Inflammatory macrophage treated with lipopolysaccharide for 4 hours (primary cell): ENCODE measurements at regions not wholly inside any gene's neighbourhood (a gene's known extent, or its start where the extent isn't known, plus 50 kb on each side); places are given as distances from the start of the nearest gene placed in this dataset.
"Not testable (repeated sequence)": the region's sequence is repeated elsewhere in the genome, so short reads cannot be mapped to it uniquely, and the experiment has no call there.

Source experiments
- DNase-seq: peaks from one replicate; pipeline ENCODE4 v3.0.0-alpha.2; 2020

GRCh38 chrX:136975684-136976470 lies 57.9 kb downstream of the GPR101 start:
- no peak for DNase-seq

GRCh38 chrX:136967966-136968365 lies 65.8 kb downstream of the GPR101 start:
- DNase-seq, result no peak

DNA sequence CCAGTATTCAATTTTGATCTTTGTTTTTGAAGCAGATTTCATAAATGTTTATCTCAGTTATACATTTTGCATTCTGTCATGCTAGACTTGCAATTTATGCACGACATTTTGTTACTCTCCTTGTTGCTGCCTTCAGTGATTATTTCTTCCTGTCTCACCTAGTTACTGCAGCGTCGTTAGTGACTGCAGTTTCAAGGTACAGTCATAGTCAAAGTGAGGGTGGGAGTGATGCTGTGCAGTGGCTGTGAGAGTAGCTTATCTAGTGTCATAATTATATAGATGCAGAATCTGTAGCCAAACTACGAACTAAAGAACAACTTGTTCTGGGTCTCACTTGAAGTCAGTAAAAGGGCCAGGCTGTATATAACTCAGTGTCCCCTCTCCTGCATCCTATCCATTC lies 69.8 kb downstream of the GPR101 start:
- DNase-seq, result no peak

DNA sequence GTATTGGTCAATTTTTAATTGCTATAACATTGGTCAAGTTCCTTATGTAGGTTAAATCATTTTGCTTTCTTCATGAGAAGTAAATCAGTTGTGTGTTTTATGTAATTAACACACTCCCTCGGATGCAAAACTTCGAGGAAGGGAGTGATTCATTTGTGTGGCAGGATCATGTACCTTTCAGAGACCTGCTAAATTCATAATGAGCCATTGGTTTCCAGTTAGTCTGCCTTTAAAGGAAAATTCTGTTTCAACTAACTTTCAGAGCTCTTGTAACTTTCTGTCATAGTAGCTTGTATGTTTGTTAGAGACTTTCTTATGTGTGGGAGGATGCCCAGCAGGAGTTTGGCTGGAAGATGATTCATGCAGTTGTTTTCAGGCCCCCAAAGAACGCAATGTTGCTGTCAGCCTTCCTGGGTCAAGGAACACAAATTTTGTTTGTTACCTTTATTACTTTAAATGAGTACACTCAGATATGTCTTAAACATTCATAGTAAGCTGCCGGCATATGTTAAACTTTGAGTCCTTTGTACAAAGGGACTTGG lies 72.1 kb downstream of the GPR101 start:
- no peak for DNase-seq

GRCh38 chrX:136954930-136955329 lies 74.4 kb upstream of the RBMX start:
- peak; percentile 7 for DNase-seq

DNA sequence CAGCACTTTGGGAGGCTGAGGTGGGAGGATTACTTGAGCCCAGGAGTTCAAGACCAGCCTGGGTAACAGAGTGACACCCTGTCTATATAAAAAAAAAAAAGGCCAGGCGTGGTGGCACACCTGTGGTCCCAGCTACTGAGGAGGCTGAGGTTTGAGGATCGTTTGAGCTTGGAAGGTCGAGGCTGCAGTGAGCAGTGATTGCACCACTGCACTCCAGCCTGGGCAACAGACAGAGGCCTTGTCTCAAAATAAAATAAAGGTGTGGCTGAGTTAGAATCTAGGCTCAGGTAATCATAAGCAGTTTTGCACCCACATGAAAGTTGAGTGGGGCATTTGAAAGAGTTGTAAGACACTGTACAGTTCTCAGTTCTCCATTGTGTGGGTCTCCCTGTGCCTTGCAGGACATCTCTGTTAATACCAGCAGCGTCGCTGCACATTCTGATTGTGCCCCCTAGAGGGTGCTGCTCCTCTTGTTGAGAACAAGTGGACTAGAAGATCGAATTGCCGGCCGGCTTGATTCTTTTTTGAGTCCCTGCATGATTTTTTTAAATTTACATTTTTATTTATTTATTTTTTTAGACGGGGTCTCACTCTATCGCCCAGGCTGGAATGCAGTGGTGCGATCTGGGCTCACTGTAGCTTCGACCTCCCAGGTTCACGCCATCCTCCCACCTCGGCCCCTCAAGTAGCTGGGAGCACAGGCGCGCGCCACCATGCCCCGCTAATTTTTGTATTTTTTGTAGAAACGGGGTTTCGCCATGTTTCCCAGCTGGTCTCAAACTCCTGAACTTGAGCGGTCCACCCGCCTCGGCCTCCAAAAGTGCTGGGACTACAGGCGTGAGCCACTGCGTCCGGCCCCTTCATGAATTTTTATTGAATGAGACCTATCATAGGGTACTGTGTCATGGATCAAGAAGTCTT lies 73.6 kb upstream of the RBMX start:
- DNase-seq, result peak; percentile 69

GRCh38 chrX:136950211-136950610 lies 69.7 kb upstream of the RBMX start:
- no peak for DNase-seq

DNA sequence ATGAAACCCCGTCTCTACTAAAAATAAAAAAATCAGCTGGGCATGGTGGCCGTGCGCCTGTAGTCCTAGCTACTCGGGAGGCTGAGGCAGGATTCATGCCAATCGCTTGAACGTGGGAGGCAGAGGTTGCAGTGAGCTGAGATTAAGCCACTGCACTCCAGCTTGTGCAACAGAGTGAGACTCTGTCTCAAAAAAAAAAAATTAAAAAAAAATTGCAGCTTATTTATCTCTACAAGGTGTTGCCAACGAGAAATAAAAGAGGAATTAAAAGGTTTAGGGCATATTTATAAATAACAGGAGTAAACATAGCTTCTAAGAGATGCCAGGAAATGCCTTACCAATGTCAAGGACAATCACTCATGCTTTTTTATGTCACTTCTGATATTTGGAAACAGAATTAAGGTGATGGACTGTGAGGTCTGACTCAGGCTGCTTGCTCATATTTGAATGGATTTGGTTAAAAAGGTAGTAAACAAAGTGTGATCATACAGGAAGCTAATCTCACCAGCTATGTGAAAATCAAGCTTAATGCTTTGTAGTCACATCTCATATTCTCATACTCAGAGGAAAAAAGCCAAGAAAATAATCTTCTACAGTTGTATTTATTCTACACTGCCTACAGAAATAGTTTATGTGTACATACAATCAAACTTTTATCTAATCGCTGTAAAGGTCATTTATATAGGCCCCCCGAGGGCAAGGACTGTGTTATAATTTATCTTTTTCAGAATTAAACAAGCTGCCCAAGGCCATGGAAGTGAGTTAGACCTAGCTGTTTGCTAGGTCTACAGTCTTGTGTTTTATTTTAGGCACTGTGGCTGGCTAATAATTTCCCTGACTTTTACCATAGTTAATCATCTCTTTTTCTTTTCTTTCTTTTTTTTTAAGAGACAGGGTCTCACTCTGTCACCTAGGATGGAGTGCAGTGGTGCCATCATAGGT lies 61.1 kb upstream of the RBMX start:
- DNase-seq, result no peak

DNA sequence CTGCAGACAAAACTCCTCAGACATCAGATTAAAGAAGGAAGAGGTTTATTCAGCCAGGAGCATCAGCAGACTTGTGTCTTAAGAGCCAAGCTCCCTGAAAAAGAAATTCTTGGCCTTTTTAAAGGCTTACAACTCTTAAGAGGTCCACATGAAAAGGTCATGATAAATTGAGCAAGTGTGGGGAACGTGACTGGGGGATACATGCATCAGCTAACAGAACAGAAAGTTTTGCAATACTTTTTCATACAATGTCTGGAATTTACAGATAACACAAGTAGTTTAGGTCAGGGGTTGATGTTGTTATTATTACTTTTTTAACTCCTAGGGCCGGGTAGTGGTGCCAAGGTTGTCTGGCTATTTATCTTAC lies 55.6 kb upstream of the RBMX start:
- DNase-seq, result no peak

DNA sequence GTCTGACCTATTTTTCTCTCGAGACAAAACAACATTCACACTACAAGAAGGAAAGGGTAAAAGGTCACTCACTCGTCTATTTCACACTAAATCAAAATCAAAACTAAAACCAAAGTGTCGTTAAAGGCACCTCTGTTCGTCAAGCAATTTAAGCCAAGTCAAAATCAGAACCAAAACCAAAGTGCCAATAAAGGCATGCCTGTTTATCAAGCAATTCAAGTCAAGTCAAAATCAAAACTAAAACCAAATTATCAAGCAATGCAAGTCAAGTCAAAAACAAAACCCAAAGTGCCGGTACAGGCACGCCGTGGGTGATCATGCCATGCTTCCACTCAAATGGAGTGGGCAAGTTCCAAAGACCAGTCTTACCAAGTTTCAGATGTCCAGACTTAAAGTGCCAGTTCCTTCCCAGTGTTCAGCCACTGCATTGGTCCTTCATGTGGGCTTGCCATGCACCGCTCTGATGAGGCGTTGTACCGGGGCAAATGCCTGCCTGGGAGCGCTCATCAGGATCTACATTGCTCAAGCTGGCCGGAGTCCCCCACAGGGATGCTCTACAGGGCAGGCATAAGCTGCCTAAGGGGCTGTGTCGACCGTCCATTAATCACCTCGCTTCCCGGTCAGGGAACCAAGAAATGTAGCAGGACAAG lies 55.1 kb upstream of the RBMX start:
- DNase-seq, result not testable (repeated sequence)

- not testable (repeated sequence) for DNase-seq
These were observed 54.1 kb upstream of the RBMX start for GRCh38 chrX:136934652-136935051.

DNA sequence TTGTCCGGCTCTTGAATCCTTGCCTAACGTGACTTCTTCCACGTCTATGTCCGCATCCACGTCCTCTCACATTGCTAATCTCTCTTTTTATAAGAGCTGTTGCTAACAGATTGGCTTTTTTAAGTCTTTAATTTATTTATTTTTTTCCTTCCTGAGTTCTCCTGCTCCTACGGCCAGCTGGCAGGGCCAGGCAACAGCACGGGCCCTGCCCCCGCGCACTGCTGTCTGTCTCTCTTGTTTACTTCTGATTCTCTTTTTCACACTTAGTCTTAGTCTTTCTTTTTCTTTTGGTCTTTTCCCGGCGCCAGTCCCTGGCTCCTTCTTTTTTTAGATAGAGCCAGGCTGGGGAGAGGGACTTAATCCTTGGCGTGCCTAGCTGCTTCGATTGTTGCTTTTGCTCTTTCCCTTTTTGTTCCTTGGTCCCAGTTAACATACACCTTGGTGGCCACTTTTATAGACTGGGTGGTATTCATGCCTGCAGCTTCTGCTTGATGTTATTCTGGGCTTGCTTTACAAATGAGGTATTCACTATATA lies 53.2 kb upstream of the RBMX start:
- no peak for DNase-seq

GRCh38 chrX:136931661-136932060 lies 51.1 kb upstream of the RBMX start:
- DNase-seq, result no peak
